ENCODE measurements at regions not wholly inside any gene's neighbourhood (a gene's known extent, or its start where the extent isn't known, plus 50 kb on each side); places are given as distances from the start of the nearest gene placed in this dataset.

DNA sequence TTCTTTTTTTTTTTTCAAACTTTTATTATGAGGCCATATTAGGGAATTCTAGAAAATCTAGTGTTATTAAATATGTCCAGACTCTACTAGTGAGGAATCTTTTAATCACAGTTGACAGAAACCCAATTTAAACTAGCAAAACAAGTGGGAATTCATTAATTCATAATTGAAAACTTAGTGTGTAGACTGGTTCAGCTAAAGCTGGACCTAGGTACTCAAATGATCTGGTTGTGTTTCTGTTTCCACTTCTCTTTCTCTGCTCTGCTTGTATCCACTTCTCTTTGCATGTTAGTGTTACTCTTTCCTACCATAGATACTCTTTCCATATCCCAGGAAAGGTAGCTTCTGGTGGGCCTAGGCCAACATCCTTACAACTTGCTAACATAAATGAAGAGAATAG lies 81.2 kb upstream of the HIVEP3 start:
- H3K79me2 ChIP-seq (ENCODE audit: control insufficient read depth, insufficient read depth, low read length) = peaks cover 2% of the 10 kb centered on the region
- ATAC-seq (no peak), FAIRE-seq (no peak), DNase-seq (ENCODE audit: low read depth, low spot score) (no peak)
- no peaks in the 10 kb centered on the region for H3K27me3 ChIP-seq (replicated peaks in 1 of 2; ENCODE audit: control insufficient read depth in 2 of 2, insufficient read depth in 2 of 2, low read length in 1 of 2)
- H3K4me2 ChIP-seq (ENCODE audit: control insufficient read depth, insufficient read depth) = no peak overlapping the region; the same call in 1 of the 2 replicates
- no peak overlapping the region for H3K9ac ChIP-seq (ENCODE audit: control insufficient read depth, insufficient read depth, low read length)
- H2AFZ ChIP-seq (ENCODE audit: control insufficient read depth, low read depth, low read length) = no peak overlapping the region
- no peaks in the 10 kb centered on the region; the same call in 2 of the 3 replicates for H3K9me3 ChIP-seq (replicated peaks; ENCODE audit: control insufficient read depth, insufficient read depth, low read length)
- no TSS peak for BruUV-seq (replicated peaks)
- H4K20me1 ChIP-seq (ENCODE audit: control insufficient read depth, insufficient read depth) = no peaks in the 10 kb centered on the region
- CTCF ChIA-PET = no interaction called here
- no peak overlapping the region; the same call in 1 of the 2 replicates for H3K27ac ChIP-seq (ENCODE audit: control insufficient read depth, insufficient read depth)
- in situ Hi-C loops (cut with MboI) (no loop called here), intact Hi-C loops (cut with micrococcal nuclease; ENCODE audit: unreplicated experiment) (no loop called here)
- RAD21 ChIA-PET (ENCODE audit: unreplicated experiment) = interaction anchor here (1.3 to 1.4 kb wide), 2 partner anchors 15 to 426 kb away, joined by 3 read pairs; no protein-coding TSS in a partner anchor
- SMC1A ChIA-PET (ENCODE audit: uncharacterized antibody, unreplicated experiment) = interaction anchor here (1.1 to 1.3 kb wide), 3 partner anchors 31 to 77 kb away, joined by 3 to 4 read pairs (median 4); no protein-coding TSS in a partner anchor
- POLR2A ChIA-PET = no interaction called here
- no peaks in the 10 kb centered on the region for H3K36me3 ChIP-seq (ENCODE audit: control insufficient read depth in 2 of 2, insufficient read depth in 2 of 2, low read length in 1 of 2)
- H3K4me3 ChIP-seq = no peak overlapping the region
- TF ChIP-seq ZNF24 (IDR thresholded peaks at IDR 0.05) = peak; percentile 72; the same call in 1 of the 2 replicates
- no peak for TF ChIP-seq TBL1XR1 (IDR thresholded peaks at IDR 0.05; ENCODE audit: low read depth, low read length)
- TF ChIP-seq SPI1 (IDR thresholded peaks at IDR 0.05; ENCODE audit: borderline replicate concordance, insufficient read depth, low read depth, low read length) = 0 out of 2 replicates have a peak, but pooled peaks have one; percentile 2
- peaks cover 18% of the 10 kb centered on the region for H3K4me1 ChIP-seq (ENCODE audit: control insufficient read depth, insufficient read depth, low read length)

DNA sequence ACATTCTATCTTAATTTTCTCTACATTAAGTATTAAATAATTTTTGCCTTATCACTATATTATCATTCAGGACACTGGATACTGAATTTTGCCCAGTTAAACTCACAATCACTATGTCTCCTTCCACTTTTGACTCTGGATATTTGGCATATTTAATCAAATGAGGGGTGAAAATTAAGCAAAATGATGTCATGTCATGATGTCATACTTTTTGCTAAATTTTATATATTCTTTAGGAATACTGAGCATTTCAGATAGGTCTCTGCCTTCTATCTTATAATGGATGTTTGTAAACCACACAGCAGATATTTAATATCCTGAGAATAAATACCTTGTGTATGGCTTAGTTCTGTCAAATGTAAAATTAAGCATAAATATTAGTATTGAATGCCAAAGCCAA lies 79.5 kb upstream of the HIVEP3 start:
- in situ Hi-C loops (cut with MboI) = no loop called here
- ChIA-PET POLR2A (no interaction called here), SMC1A (ENCODE audit: uncharacterized antibody, unreplicated experiment) (interaction anchor here (0.7 to 2.7 kb wide), 2 partner anchors 8 to 11 kb away, joined by 3 to 11 read pairs; no protein-coding TSS in a partner anchor), CTCF (no interaction called here), RAD21 (ENCODE audit: unreplicated experiment) (interaction anchor here (0.6 kb wide), 1 partner anchor 43 kb away, joined by 3 read pairs; no protein-coding TSS in a partner anchor)
- no peak overlapping the region for H3K27ac ChIP-seq (ENCODE audit: control insufficient read depth, insufficient read depth)
- no peak overlapping the region for H3K4me3 ChIP-seq
- BruUV-seq (replicated peaks) = no TSS peak
- DNase-seq (ENCODE audit: low read depth, low spot score) = no peak
- peaks cover 4% of the 10 kb centered on the region for H3K9me3 ChIP-seq (replicated peaks; ENCODE audit: control insufficient read depth, insufficient read depth, low read length)
- H3K36me3 ChIP-seq (ENCODE audit: control insufficient read depth in 2 of 2, insufficient read depth in 2 of 2, low read length in 1 of 2) = no peaks in the 10 kb centered on the region
- TF ChIP-seq, protein P1, sequence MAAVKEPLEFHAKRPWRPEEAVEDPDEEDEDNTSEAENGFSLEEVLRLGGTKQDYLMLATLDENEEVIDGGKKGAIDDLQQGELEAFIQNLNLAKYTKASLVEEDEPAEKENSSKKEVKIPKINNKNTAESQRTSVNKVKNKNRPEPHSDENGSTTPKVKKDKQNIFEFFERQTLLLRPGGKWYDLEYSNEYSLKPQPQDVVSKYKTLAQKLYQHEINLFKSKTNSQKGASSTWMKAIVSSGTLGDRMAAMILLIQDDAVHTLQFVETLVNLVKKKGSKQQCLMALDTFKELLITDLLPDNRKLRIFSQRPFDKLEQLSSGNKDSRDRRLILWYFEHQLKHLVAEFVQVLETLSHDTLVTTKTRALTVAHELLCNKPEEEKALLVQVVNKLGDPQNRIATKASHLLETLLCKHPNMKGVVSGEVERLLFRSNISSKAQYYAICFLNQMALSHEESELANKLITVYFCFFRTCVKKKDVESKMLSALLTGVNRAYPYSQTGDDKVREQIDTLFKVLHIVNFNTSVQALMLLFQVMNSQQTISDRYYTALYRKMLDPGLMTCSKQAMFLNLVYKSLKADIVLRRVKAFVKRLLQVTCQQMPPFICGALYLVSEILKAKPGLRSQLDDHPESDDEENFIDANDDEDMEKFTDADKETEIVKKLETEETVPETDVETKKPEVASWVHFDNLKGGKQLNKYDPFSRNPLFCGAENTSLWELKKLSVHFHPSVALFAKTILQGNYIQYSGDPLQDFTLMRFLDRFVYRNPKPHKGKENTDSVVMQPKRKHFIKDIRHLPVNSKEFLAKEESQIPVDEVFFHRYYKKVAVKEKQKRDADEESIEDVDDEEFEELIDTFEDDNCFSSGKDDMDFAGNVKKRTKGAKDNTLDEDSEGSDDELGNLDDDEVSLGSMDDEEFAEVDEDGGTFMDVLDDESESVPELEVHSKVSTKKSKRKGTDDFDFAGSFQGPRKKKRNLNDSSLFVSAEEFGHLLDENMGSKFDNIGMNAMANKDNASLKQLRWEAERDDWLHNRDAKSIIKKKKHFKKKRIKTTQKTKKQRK (IDR thresholded peaks at IDR 0.05; ENCODE audit: low read depth, low read length) = no peak
- TF ChIP-seq ATF7 (IDR thresholded peaks at IDR 0.05; ENCODE audit: low read depth) = peak; percentile 42; the same call in 1 of the 2 replicates
- H2AFZ ChIP-seq (ENCODE audit: control insufficient read depth, low read depth, low read length) = no peak overlapping the region
- no peak for ATAC-seq
- no peaks in the 10 kb centered on the region for H4K20me1 ChIP-seq (ENCODE audit: control insufficient read depth, insufficient read depth)
- intact Hi-C loops (cut with micrococcal nuclease; ENCODE audit: unreplicated experiment) = no loop called here
- no peak for FAIRE-seq
- no peaks in the 10 kb centered on the region for H3K27me3 ChIP-seq (replicated peaks in 1 of 2; ENCODE audit: control insufficient read depth in 2 of 2, insufficient read depth in 2 of 2, low read length in 1 of 2)
- no peak overlapping the region for H3K4me2 ChIP-seq (ENCODE audit: control insufficient read depth, insufficient read depth)
- H3K79me2 ChIP-seq (ENCODE audit: control insufficient read depth, insufficient read depth, low read length) = peaks cover 2% of the 10 kb centered on the region
- peaks cover 12% of the 10 kb centered on the region for H3K4me1 ChIP-seq (ENCODE audit: control insufficient read depth, insufficient read depth, low read length)
- H3K9ac ChIP-seq (ENCODE audit: control insufficient read depth, insufficient read depth, low read length) = no peak overlapping the region

Data from GM12878 (cell line).